AG04449 (cell line): ENCODE measurements at regions not wholly inside any gene's neighbourhood (a gene's known extent, or its start where the extent isn't known, plus 50 kb on each side); places are given as distances from the start of the nearest gene placed in this dataset.
"Not testable (repeated sequence)": the region's sequence is repeated elsewhere in the genome, so short reads cannot be mapped to it uniquely, and the experiment has no call there.

Experiments
- CTCF ChIA-PET: fragments of 350-600 bp; formaldehyde crosslinking; extraction: SDS; loops from one replicate; lab custom pipeline; 2021; ENCODE audit warnings: antibody characterized with exemption; lab: Yijun Ruan, JAX
- POLR2A ChIA-PET: fragments of 400-600, 350-600 bp; formaldehyde crosslinking; extraction: SDS; loops from one replicate; lab custom pipeline; 2020; ENCODE audit warnings: antibody characterized with exemption, inconsistent platforms; lab: Yijun Ruan, JAX
- DNase-seq: peaks from one replicate; pipeline ENCODE4 v3.0.0-alpha.2; 2010; ENCODE audit warnings: low read depth, low spot score
- H3K4me3 ChIP-seq: 2 replicates; pipeline ENCODE4 v1.5.1; 2011; ENCODE audit warnings: low read depth, mild to moderate bottlenecking, control low read depth, low read length
- TF ChIP-seq, protein P1 (sequence below): IDR thresholded peaks from one replicate; pipeline ENCODE4 v1.5.1; 2011; ENCODE audit warnings: mild to moderate bottlenecking, moderate library complexity, low read length, control low read depth, inconsistent platforms; ENCODE audit not compliant: insufficient read depth; ENCODE audit errors: missing control alignments

DNA sequence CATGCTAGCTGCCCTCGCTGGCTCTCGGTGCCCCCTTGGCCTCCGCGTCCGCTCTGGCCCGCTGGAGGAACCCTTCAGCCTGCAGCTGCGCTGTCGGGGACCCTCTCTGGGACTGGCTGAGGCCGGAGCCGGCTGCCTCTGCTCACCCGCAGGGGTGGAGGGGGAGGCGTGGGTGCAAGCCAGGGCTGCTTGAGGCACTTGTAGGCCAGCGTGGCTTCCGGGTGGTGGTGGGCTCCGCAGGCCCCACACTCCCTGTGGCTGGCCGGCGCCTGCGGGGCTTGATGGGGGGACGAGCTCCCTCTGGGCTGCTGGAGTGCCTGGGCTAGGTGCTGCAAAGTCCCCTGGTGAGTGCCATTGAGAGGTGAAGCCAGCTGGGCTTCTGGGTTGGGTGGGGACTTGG, 429.6 kb downstream of the LRRC70 start:
- DNase-seq = no peak
- H3K4me3 ChIP-seq = no peak overlapping the region
- TF ChIP-seq, protein P1, sequence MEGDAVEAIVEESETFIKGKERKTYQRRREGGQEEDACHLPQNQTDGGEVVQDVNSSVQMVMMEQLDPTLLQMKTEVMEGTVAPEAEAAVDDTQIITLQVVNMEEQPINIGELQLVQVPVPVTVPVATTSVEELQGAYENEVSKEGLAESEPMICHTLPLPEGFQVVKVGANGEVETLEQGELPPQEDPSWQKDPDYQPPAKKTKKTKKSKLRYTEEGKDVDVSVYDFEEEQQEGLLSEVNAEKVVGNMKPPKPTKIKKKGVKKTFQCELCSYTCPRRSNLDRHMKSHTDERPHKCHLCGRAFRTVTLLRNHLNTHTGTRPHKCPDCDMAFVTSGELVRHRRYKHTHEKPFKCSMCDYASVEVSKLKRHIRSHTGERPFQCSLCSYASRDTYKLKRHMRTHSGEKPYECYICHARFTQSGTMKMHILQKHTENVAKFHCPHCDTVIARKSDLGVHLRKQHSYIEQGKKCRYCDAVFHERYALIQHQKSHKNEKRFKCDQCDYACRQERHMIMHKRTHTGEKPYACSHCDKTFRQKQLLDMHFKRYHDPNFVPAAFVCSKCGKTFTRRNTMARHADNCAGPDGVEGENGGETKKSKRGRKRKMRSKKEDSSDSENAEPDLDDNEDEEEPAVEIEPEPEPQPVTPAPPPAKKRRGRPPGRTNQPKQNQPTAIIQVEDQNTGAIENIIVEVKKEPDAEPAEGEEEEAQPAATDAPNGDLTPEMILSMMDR = no peak
- POLR2A ChIA-PET = no interaction called here
- CTCF ChIA-PET = no interaction called here

DNA sequence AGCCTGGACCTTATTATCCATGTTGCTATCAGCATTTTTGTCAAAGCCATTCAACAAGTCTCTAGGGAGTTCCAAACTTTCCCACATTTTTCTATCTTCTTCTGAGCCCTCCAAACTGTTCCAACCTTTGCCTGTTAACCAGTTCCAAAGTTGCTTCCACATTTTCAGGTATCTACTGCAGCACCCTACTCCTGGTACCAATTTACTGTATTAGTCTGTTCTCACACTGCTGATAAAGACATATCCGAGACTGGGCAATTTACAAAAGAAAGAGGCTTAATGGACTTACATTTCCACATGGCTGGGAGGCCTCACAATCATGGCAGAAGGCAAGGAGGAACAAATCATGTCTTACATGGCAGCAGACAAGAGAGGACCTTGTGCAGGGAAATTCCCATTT, 416.2 kb downstream of the LRRC70 start:
- CTCF ChIA-PET, H3K4me3 ChIP-seq, POLR2A ChIA-PET, DNase-seq: not testable (repeated sequence)

DNA sequence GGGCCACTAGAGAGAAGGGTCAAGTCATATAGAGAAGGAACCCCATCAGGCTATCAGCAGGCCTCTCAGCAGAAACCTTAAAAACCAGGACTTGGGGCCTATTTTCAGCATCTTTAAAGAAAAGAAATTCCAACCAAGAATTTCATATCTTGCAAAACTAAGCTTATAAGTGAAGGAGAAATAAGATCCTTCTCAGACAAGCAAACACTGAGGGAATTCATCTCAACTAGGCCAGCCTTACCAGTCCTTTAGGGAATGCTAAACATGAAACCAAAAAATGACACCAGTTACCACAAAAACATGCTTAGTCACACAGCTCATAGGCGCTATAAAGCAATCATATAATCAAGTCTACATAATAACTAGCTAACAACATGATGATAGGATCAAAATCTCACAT, 407.1 kb downstream of the LRRC70 start:
- H3K4me3 ChIP-seq = no peak overlapping the region
- TF ChIP-seq, protein P1 = no peak
- POLR2A ChIA-PET = no interaction called here
- CTCF ChIA-PET = no interaction called here
- no peak for DNase-seq

DNA sequence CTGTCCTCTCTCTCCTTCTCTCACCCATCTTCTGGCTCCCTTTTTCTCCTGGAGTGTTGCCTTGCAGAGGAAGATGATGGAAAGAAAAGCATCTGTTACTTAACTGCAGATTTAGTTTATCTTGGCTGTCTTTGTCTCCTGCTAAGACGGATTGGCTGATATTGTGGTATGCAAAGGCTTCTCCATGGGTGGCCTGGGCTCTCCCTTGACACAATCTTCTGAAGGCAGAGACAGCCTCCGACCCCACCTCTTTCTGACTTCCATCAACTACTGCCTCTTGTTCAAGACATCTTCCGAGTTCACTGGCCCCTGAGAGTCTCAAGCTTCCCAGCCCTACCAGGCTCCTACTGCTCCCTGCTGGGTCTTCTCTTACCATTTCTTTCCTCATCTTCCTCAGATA, 403.7 kb downstream of the LRRC70 start:
- H3K4me3 ChIP-seq = no peak overlapping the region
- POLR2A ChIA-PET = no interaction called here
- CTCF ChIA-PET = no interaction called here
- no peak for DNase-seq
- TF ChIP-seq, protein P1 = no peak

DNA sequence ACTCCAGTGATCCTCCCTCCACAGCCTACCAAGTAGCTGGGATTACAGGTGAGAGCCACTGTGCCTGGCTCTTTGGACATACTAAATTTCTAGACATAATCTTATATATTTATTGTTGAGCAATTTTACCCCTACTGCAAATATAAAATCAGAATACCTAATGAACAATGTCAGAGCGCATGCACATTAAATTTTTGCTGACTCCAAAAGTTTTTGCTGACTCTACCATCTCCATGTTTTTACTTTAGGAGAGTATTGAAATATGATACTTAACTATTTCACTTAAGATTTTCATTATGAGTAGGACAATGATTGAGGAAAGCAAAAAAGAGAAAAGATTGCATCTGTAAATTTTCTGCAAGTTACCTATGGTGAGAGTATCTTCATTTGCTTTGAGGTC, 402.3 kb downstream of the LRRC70 start:
- TF ChIP-seq, protein P1 = no peak
- no peak overlapping the region for H3K4me3 ChIP-seq
- DNase-seq = no peak
- CTCF ChIA-PET = no interaction called here
- POLR2A ChIA-PET = no interaction called here

DNA sequence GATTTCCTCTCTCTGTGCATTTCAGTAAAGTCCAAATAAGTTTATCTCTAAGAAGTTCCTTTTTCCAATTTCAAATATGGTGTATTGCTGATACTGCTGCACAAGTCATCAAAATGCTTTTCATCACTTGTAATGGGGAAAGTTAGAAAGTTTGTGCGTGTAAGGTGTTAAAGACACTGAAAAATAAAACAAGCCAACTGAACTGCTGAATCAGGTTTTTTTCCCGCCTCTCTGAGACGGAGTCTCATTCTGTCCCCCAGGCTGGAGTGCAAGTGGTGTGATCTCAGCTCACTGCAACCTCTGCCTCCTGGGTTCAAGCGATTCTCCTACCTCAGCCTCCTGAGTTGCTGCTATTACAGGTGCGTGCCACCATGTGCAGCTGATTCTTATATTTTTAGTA, 400.9 kb downstream of the LRRC70 start:
- no peak for DNase-seq
- CTCF ChIA-PET = no interaction called here
- POLR2A ChIA-PET = no interaction called here
- H3K4me3 ChIP-seq = no peak overlapping the region
- TF ChIP-seq, protein P1 = no peak

DNA sequence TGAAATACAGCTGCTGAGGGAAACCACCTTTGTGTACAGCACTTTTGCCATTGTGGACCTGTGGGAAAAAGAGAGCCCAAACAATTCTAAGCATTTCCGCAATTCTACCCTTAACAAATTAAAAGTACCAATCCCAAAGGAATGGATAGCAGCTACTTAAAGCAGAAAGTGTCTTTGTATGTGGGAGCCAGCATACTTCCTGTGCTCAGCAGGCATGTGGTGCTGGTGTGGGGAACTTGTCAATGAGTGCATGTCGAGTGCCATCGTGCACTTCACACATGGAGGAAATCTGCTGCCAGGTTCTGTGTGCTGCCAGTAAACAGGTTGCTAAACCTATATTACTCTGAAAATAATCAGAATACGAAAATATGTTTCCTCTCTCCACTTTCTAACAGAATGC, 399.0 kb downstream of the LRRC70 start:
- no peak for DNase-seq
- TF ChIP-seq, protein P1 = no peak
- CTCF ChIA-PET = no interaction called here
- POLR2A ChIA-PET = no interaction called here
- H3K4me3 ChIP-seq = no peak overlapping the region
